ENCODE measurements at regions not wholly inside any gene's neighbourhood (a gene's known extent, or its start where the extent isn't known, plus 50 kb on each side); places are given as distances from the start of the nearest gene placed in this dataset.
A peak's percentile ranks its signal among the peaks of the same experiment; 100 is the strongest.

DNA sequence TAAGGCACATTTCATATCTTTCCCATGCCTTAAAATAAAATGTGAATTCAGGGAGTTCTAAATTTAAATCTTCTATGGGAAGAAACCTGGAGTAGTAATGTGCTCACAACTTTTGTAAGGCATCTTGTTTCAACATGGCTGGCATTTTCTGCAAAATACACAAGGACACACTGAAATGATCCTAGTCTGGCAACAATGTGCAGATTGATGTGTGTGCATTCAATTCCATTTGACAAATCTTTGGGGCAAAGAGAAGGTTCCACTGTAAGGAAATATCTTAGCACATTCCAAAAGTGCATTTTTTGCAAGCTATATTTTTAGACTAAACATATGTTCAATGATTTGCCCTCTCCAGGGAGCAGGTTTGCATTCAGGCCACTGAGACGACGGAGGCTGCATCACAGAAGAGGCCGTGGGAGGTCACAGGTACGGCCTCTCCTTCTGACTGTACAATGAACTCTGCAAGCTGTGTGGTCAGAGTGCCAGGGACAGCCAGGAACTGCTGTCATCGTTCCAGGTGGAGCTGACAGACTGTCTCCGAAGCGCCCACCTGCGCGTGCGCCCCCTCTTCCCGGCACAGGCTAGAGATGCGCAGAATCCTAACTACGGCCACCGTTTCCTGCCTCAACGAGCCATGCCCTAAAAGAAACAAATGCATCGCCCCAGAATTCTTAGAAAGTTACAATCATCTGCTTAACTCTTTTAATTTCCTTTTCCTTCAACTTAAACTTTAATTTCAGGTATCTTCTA lies 149.2 kb upstream of the POU3F3 start:
- DNase-seq = no peak

- DNase-seq = no peak
These were observed 146.9 kb upstream of the POU3F3 start for GRCh38 chr2:104707056-104707455.

GRCh38 chr2:104708967-104709366 lies 144.9 kb upstream of the POU3F3 start:
- no peak for DNase-seq

GRCh38 chr2:104716061-104716460 lies 137.9 kb upstream of the POU3F3 start:
- no peak for DNase-seq

- peak in 1 of 2 donors; percentile 18 for DNase-seq
These were observed 120.5 kb upstream of the POU3F3 start for GRCh38 chr2:104733226-104733943.

GRCh38 chr2:104734937-104735586 lies 118.9 kb upstream of the POU3F3 start:
- no peak for DNase-seq

DNA sequence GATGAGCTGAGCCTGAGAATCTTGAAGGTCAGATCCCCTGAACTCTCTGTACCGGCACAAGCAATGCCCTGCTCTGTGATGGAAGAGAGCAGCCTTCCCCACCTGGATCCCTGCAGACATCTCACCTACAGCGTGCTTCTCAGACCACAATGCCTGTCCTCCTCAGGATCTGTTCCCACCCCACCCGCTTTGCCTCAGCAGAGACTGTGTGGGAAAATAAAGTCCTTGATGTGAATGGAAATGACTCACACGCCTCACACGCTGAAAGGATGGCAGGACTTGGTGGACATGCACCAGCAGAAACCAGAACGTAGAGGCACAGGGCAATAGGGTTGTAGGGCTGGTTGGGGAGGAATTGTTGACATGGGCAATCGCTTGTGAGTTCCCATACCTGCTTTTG lies 117.9 kb upstream of the POU3F3 start:
- no peak for DNase-seq

- no peak for DNase-seq
These were observed 112.1 kb upstream of the POU3F3 start for GRCh38 chr2:104741860-104742259.

GRCh38 chr2:104744537-104744936 lies 109.4 kb upstream of the POU3F3 start:
- DNase-seq = no peak

- DNase-seq = no peak
These were observed 108.1 kb upstream of the POU3F3 start for GRCh38 chr2:104745846-104746245.

GRCh38 chr2:104746299-104746698 lies 107.6 kb upstream of the POU3F3 start:
- DNase-seq = no peak

DNA sequence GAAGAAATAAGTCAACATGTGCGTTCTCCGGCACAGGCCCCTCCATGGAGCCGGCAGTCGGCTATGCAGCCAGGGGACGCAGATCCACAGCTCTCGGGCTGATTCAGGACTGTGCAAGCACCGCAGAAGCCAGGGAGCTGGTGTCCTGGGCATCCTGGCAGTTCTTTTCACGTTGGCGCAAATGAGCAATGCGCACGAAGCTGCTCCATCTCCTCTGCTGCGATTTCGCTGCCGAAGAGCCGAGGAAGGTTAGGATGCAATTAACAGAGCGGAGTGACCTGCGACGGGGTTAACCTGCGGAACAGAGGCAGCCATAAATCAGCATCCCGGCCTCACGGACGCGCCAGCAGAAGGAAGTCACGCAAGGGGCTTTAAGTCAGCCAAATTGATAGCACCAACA lies 107.1 kb upstream of the POU3F3 start:
- no peak for DNase-seq

GRCh38 chr2:104749856-104750460 lies 104.0 kb upstream of the POU3F3 start:
- no peak for DNase-seq

GRCh38 chr2:104752504-104752903 lies 101.4 kb upstream of the POU3F3 start:
- DNase-seq = peak; percentile 22 to 29

DNA sequence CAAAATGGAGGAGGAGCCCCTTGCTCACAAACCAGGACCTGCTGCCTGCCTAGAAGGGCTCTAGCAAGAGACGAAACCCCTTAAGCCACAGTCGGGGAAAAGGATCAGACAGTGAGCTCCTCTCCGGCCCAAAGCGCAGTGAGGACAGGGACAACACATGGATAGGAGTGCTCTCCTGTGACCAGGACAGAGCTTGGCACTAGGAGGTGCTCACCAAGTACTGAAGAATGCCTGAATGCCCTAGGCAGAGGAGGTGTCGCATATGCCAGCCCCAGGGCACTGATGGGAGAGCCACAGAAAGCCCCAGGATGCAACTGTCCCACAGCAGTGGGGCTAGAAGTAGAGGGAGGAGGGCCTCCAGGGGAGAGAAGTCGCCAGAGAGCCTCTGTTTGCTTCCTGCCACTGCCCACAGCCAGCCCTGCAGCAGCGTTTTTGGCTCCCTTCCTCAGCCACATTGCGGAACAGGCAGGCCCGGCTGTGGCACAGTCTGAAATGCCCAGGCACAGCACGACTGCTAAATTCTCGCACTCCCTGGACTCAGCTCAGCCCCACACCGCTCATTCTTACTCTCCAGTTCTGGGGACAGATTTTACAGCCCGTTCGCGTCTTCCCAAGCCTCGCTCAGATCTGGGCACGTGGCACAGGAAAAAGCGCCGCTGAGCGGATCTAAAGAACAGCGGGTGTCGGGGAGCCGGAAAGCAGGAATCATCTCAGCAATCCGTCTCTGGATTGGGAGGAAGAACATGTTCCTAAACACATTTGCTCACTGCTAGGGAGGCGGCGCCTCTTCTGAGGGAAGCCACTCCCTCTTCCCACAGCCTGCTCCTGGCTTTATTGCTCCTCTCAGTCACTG lies 98.7 kb upstream of the POU3F3 start:
- DNase-seq = peak; percentile 72

- no peak for DNase-seq
These were observed 97.8 kb upstream of the POU3F3 start for GRCh38 chr2:104756118-104756517.

- no peak for DNase-seq
These were observed 96.9 kb upstream of the POU3F3 start for GRCh38 chr2:104757056-104757455.

GRCh38 chr2:104758199-104758620 lies 95.7 kb upstream of the POU3F3 start:
- no peak for DNase-seq

DNA sequence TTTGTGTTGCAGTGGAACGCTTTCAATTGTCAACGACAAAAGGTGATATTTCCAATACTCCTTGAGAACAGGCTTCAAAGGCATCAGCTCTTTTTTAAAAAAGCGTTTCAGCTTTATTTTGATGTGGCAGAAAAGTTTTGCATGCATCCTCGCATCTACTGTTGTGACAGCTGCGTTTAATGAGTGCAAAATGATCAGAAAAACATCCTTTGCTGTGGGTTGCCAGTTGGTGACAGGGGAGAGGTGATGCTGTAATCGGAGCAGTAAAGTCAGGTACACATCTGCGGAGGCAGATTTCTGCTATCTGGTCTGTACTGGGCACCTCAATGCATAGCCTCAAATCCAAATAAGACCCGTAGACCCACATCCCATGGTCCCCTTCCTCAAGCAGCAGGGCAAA lies 91.9 kb upstream of the POU3F3 start:
- no peak for DNase-seq

DNA sequence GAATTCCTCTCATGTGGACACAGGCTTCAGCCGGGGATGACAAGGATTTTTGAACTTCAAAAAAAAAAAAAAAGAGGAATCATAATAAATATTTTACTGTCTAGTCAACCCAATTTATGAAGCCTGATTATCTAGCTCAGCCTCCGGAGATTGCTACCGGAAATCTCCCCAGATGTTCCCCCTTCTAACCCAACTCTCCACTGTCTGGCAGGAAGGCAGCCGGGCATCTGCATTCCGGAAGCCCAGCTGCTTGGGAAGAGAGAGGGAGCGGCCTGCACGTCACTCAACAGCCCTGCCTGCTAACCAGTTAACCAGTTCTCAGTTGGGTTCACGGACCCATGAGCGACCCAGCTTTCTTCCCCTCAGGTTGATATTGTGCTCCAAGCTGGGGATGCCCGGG lies 87.2 kb upstream of the POU3F3 start:
- DNase-seq = peak in 1 of 2 donors; percentile 26

DNA sequence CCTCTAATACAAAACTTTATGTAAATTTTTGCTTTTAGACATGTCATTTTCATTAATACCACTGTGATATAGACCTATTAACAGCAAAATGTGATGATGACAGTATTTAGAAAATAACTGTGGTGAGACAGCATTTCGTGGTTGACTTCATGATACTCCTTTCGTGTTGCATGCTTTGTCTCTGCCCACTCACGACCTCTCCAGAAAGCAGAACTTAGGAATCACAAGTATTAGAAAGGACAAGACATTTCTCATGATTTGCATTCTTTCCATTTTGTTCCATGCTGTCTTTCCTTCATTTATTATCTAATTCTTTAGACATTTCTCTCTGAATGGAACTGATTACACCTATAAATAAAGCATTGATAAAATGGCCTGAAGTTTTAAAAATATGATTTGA lies 85.2 kb upstream of the POU3F3 start:
- DNase-seq = peak; percentile 89

DNA sequence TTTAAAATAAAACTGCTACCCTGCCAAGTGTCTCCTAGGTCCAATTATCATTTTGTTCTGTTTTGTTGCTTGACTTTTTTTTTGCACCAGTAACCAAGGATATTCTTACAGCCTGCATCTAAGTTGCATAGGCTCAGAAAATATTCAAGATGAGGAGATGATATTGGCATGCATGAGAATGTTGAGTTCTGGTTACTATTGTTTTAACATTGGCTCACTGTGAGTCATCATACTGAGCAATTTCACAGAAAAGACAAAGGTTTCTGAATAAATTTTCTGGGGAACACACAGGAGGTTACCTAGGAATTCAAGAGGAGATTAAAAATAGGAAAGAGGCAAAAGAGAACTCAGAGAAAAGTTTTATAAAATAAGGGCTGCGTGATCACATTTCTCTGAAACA lies 84.8 kb upstream of the POU3F3 start:
- DNase-seq = peak; percentile 47 to 50

All from inflammatory macrophage (primary cell).